GM12878 (cell line): ENCODE measurements at regions not wholly inside any gene's neighbourhood (a gene's known extent, or its start where the extent isn't known, plus 50 kb on each side); places are given as distances from the start of the nearest gene placed in this dataset.

Experiments used
- ATAC-seq: fragments of 200-7000 bp; cut with Tn5 transposase; 3 replicates; pipeline ENCODE4 v1.9.1; 2020; ENCODE audit warnings: mild to moderate bottlenecking, moderate library complexity
- BruUV-seq: library from RNA; stranded (reverse); fragments of 400-500 nt; replicated peaks from 2 replicates; lab custom pipeline; 2021; lab: Mats Ljungman, UMichigan
- CTCF ChIA-PET: fragments of 300-600 bp; sonication (Branson Sonifier 250); formaldehyde crosslinking; extraction: SDS; loops from one replicate; lab custom pipeline; 2021; ENCODE audit warnings: inconsistent platforms; lab: Yijun Ruan, JAX
- POLR2A ChIA-PET: fragments of 350-600 bp; formaldehyde crosslinking; extraction: SDS; loops from one replicate; lab custom pipeline; 2021; ENCODE audit warnings: inconsistent platforms; lab: Charles Lee
- RAD21 ChIA-PET: fragments of 300-600 bp; sonication (Branson Sonifier 250); formaldehyde crosslinking; loops from one replicate; lab custom pipeline; 2023; ENCODE audit warnings: antibody characterized with exemption; ENCODE audit not compliant: unreplicated experiment; lab: Charles Lee
- SMC1A ChIA-PET: fragments of 300-600 bp; sonication (Branson Sonifier 250); formaldehyde crosslinking; loops from one replicate; lab custom pipeline; 2023; ENCODE audit not compliant: unreplicated experiment, uncharacterized antibody; lab: Charles Lee
- DNase-seq: peaks from one replicate; pipeline ENCODE4 v3.0.0-alpha.2; 2011; ENCODE audit warnings: low read depth, low spot score
- FAIRE-seq: peaks from 3 replicates; lab custom pipeline; 2011; peaks lifted over from hg19 to GRCh38; lab: Jason Lieb, UNC
- H2AFZ ChIP-seq: 2 replicates; pipeline ENCODE4 v1.6.0; 2011; ENCODE audit warnings: low read depth, low read length, control low read depth; ENCODE audit not compliant: control insufficient read depth
- H3K27ac ChIP-seq: 2 replicates; pipeline ENCODE4 v1.5.1; 2011; ENCODE audit warnings: control low read depth; ENCODE audit not compliant: control insufficient read depth, insufficient read depth
- H3K27me3 ChIP-seq, 2 experiments: replicated peaks in 1 of 2; 2 replicates each; pipeline versions ENCODE4 v1.6.0 to v1.6.1; 2011; ENCODE audit warnings: low read length in 1 of 2; ENCODE audit not compliant: control insufficient read depth in 2 of 2, insufficient read depth in 2 of 2
- H3K36me3 ChIP-seq, 2 experiments: 2 replicates each; pipeline ENCODE4 v1.5.1; 2011; ENCODE audit warnings: low read length in 1 of 2; ENCODE audit not compliant: control insufficient read depth in 2 of 2, insufficient read depth in 2 of 2
- H3K4me1 ChIP-seq: 2 replicates; pipeline ENCODE4 v1.6.1; 2011; ENCODE audit warnings: mild to moderate bottlenecking, low read length, moderate library complexity, mixed read lengths; ENCODE audit not compliant: control insufficient read depth, insufficient read depth
- H3K4me2 ChIP-seq: 2 replicates; pipeline ENCODE4 v1.6.0; 2011; ENCODE audit warnings: control low read depth; ENCODE audit not compliant: control insufficient read depth, insufficient read depth
- H3K4me3 ChIP-seq: fragments of 200-600 bp; sonication (generic); 2 replicates; pipeline ENCODE4 v1.5.1; 2016
- H3K79me2 ChIP-seq: 2 replicates; pipeline ENCODE4 v1.6.0; 2011; ENCODE audit warnings: low read length; ENCODE audit not compliant: control insufficient read depth, insufficient read depth
- H3K9ac ChIP-seq: 2 replicates; pipeline ENCODE4 v1.8.0; 2011; ENCODE audit warnings: low read length, control low read depth, mixed read lengths; ENCODE audit not compliant: control insufficient read depth, insufficient read depth
- H3K9me3 ChIP-seq: replicated peaks from 3 replicates; pipeline ENCODE4 v1.5.1; 2011; ENCODE audit warnings: mild to moderate bottlenecking, low read length; ENCODE audit not compliant: control insufficient read depth, insufficient read depth
- H4K20me1 ChIP-seq: 2 replicates; pipeline ENCODE4 v1.6.0; 2011; ENCODE audit not compliant: control insufficient read depth, insufficient read depth
- ATF7 ChIP-seq: fragments of 450-650 bp; IDR thresholded peaks from 2 replicates; pipeline ENCODE4 v1.6.1; 2016; ENCODE audit warnings: low read depth, mild to moderate bottlenecking
- BMI1 ChIP-seq: fragments of 450-650 bp; IDR thresholded peaks from 2 replicates; pipeline ENCODE4 v1.6.1; 2016; ENCODE audit warnings: mild to moderate bottlenecking, moderate library complexity, borderline replicate concordance
- CEBPB ChIP-seq, 2 experiments: fragments of 150-350 bp in 1 of 2; IDR thresholded peaks; 2 replicates each; pipeline ENCODE4 v1.6.1; 2012 to 2014; ENCODE audit warnings: low read depth in 2 of 2, low read length in 2 of 2, borderline replicate concordance in 1 of 2, inconsistent platforms in 1 of 2
- IKZF2 ChIP-seq, 2 experiments: fragments of 450-650 bp; IDR thresholded peaks; 2 replicates each; pipeline ENCODE4 v1.6.1; 2017; ENCODE audit warnings: mild to moderate bottlenecking in 2 of 2, moderate library complexity in 2 of 2
- KLF5 ChIP-seq: fragments of 450-650 bp; IDR thresholded peaks from 2 replicates; pipeline ENCODE4 v1.6.1; 2014; ENCODE audit warnings: mild to moderate bottlenecking; ENCODE audit not compliant: partially characterized antibody
- NFIC ChIP-seq: IDR thresholded peaks from 2 replicates; pipeline ENCODE4 v1.6.1; 2012; ENCODE audit warnings: low read depth, mild to moderate bottlenecking, inconsistent platforms, low read length, moderate library complexity
- POLR2A ChIP-seq: IDR thresholded peaks from 2 replicates; pipeline ENCODE4 v1.6.1; 2011; ENCODE audit warnings: low read depth, mild to moderate bottlenecking, low read length
- RAD21 ChIP-seq: IDR thresholded peaks from 2 replicates; pipeline ENCODE4 v1.6.1; 2011; ENCODE audit warnings: mild to moderate bottlenecking, low read depth, low read length, moderate library complexity; ENCODE audit not compliant: insufficient read depth
- RELA ChIP-seq: fragments of 450-650 bp; IDR thresholded peaks from 2 replicates; pipeline ENCODE4 v1.8.0; 2014; ENCODE audit warnings: borderline replicate concordance; ENCODE audit not compliant: partially characterized antibody
- WGBS: methylation state at CpG from one replicate; pipeline ENCODE4 v1.1.6; 2016; ENCODE audit warnings: low lambda C conversion rate; ENCODE audit not compliant: insufficient replicate concordance, insufficient coverage; ENCODE audit errors: missing lambda C conversion rate; 5-methylcytosine and 5-hydroxymethylcytosine counted together
- in situ Hi-C: fragments of 300-500 bp; cut with MboI; formaldehyde crosslinking; loops from 9 replicates; pipeline ENCODE4 v1.14.3; 2018; ENCODE audit warnings: mixed read lengths
- intact Hi-C: fragments of 100-400 bp; cut with micrococcal nuclease; formaldehyde crosslinking; loops from one replicate; pipeline ENCODE4 v1.14.2; 2022; ENCODE audit not compliant: unreplicated experiment
- TF ChIP-seq, protein P1 (sequence below): fragments of 450-650 bp; IDR thresholded peaks from 2 replicates; pipeline ENCODE4 v1.6.1; 2017; ENCODE audit warnings: mild to moderate bottlenecking
- TF ChIP-seq, protein P2 (sequence below): fragments of 450-650 bp; IDR thresholded peaks from 2 replicates; pipeline ENCODE4 v1.6.1; 2017; ENCODE audit warnings: mild to moderate bottlenecking, moderate library complexity
- TF ChIP-seq, protein P3 (sequence below): IDR thresholded peaks from 2 replicates; pipeline ENCODE4 v1.6.1; 2012; ENCODE audit warnings: mild to moderate bottlenecking, low read depth, low read length
- TF ChIP-seq, protein P4 (sequence below): fragments of 450-650 bp; IDR thresholded peaks from 2 replicates; pipeline ENCODE4 v1.6.1; 2016; ENCODE audit warnings: mild to moderate bottlenecking

DNA sequence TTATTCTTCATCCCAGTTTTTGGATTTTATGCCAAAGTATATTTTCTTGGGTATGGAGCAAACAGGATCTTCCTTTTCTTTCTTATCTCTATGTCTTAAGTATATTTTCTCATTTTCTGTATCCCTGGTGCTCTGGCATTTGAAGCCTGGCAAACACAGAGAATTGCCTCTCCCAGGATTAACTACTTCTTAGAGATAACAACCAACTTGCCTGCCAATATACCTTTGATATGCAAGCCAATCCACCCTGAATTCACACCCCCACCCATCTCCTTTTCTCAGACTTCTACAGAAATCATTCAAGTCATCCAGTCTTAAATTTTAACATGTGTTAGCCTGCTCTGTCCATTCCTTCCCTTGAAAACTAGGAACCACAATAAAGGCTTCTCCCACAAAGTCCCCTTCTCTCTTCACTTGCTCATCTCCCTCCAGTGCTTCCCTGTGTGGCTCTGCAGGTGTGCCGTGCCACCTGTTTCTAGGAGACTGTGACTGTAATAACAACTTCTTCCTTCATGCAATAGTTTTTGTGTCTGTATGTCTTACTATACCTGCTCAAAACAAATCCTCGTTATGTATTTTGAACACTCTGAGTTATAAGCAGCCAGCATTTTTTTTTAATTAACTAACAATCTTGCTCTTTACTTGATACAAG lies 649.7 kb upstream of the RIOK2 start (continued):
- TF ChIP-seq, protein P1, sequence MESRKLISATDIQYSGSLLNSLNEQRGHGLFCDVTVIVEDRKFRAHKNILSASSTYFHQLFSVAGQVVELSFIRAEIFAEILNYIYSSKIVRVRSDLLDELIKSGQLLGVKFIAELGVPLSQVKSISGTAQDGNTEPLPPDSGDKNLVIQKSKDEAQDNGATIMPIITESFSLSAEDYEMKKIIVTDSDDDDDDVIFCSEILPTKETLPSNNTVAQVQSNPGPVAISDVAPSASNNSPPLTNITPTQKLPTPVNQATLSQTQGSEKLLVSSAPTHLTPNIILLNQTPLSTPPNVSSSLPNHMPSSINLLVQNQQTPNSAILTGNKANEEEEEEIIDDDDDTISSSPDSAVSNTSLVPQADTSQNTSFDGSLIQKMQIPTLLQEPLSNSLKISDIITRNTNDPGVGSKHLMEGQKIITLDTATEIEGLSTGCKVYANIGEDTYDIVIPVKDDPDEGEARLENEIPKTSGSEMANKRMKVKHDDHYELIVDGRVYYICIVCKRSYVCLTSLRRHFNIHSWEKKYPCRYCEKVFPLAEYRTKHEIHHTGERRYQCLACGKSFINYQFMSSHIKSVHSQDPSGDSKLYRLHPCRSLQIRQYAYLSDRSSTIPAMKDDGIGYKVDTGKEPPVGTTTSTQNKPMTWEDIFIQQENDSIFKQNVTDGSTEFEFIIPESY = no peak
- TF ChIP-seq CEBPB (IDR thresholded peaks at IDR 0.05; ENCODE audit: borderline replicate concordance in 1 of 2, low read depth in 2 of 2, low read length in 2 of 2) (no peak), BMI1 (no peak)

DNA sequence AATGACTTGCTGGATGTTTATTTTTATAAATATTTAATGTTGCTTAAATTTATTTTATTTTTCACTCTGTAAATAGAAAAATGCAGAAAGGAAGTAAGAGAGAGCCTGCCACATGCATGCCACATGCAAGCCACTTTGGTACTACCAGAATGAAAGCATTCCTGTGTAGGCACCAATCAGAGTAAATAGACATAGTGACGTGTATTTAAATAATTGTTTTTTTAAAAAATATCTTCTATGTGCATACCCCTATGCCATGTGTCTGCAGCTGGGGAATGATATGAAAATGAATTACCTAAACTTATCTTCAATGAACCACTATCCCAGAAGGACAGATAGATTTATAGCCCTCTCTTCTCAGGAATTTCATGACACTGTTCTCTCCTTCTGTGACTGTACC lies 651.5 kb upstream of the RIOK2 start:
- no peak for ATAC-seq
- FAIRE-seq = no peak
- in situ Hi-C loops (no loop called here), intact Hi-C loops (no loop called here)
- DNase-seq = no peak
- Histone ChIP-seq H3K9ac (no peak overlapping the region), H3K27me3 (no peaks in the 10 kb centered on the region), H3K79me2 (no peaks in the 10 kb centered on the region), H3K36me3 (no peaks in the 10 kb centered on the region), H3K4me2 (no peak overlapping the region), H4K20me1 (no peaks in the 10 kb centered on the region), H3K4me1 (no peaks in the 10 kb centered on the region), H3K4me3 (no peak overlapping the region), H2AFZ (no peak overlapping the region), H3K9me3 (no peaks in the 10 kb centered on the region), H3K27ac (no peak overlapping the region)
- ChIA-PET SMC1A (no interaction called here), POLR2A (no interaction called here), CTCF (no interaction called here), RAD21 (no interaction called here)
- 43% methylated on average over 1 of the region's 1 CpG for WGBS
- BruUV-seq = no TSS peak
- TF ChIP-seq ATF7 (no peak), RELA (no peak), KLF5 (no peak), RAD21 (no peak), IKZF2 (IDR thresholded peaks at IDR 0.05) (no peak), POLR2A (no peak), NFIC (no peak)
- TF ChIP-seq, protein P2, sequence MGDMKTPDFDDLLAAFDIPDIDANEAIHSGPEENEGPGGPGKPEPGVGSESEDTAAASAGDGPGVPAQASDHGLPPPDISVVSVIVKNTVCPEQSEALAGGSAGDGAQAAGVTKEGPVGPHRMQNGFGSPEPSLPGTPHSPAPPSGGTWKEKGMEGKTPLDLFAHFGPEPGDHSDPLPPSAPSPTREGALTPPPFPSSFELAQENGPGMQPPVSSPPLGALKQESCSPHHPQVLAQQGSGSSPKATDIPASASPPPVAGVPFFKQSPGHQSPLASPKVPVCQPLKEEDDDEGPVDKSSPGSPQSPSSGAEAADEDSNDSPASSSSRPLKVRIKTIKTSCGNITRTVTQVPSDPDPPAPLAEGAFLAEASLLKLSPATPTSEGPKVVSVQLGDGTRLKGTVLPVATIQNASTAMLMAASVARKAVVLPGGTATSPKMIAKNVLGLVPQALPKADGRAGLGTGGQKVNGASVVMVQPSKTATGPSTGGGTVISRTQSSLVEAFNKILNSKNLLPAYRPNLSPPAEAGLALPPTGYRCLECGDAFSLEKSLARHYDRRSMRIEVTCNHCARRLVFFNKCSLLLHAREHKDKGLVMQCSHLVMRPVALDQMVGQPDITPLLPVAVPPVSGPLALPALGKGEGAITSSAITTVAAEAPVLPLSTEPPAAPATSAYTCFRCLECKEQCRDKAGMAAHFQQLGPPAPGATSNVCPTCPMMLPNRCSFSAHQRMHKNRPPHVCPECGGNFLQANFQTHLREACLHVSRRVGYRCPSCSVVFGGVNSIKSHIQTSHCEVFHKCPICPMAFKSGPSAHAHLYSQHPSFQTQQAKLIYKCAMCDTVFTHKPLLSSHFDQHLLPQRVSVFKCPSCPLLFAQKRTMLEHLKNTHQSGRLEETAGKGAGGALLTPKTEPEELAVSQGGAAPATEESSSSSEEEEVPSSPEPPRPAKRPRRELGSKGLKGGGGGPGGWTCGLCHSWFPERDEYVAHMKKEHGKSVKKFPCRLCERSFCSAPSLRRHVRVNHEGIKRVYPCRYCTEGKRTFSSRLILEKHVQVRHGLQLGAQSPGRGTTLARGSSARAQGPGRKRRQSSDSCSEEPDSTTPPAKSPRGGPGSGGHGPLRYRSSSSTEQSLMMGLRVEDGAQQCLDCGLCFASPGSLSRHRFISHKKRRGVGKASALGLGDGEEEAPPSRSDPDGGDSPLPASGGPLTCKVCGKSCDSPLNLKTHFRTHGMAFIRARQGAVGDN = no peak
- TF ChIP-seq, protein P3, sequence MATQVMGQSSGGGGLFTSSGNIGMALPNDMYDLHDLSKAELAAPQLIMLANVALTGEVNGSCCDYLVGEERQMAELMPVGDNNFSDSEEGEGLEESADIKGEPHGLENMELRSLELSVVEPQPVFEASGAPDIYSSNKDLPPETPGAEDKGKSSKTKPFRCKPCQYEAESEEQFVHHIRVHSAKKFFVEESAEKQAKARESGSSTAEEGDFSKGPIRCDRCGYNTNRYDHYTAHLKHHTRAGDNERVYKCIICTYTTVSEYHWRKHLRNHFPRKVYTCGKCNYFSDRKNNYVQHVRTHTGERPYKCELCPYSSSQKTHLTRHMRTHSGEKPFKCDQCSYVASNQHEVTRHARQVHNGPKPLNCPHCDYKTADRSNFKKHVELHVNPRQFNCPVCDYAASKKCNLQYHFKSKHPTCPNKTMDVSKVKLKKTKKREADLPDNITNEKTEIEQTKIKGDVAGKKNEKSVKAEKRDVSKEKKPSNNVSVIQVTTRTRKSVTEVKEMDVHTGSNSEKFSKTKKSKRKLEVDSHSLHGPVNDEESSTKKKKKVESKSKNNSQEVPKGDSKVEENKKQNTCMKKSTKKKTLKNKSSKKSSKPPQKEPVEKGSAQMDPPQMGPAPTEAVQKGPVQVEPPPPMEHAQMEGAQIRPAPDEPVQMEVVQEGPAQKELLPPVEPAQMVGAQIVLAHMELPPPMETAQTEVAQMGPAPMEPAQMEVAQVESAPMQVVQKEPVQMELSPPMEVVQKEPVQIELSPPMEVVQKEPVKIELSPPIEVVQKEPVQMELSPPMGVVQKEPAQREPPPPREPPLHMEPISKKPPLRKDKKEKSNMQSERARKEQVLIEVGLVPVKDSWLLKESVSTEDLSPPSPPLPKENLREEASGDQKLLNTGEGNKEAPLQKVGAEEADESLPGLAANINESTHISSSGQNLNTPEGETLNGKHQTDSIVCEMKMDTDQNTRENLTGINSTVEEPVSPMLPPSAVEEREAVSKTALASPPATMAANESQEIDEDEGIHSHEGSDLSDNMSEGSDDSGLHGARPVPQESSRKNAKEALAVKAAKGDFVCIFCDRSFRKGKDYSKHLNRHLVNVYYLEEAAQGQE = no peak
- TF ChIP-seq, protein P4, sequence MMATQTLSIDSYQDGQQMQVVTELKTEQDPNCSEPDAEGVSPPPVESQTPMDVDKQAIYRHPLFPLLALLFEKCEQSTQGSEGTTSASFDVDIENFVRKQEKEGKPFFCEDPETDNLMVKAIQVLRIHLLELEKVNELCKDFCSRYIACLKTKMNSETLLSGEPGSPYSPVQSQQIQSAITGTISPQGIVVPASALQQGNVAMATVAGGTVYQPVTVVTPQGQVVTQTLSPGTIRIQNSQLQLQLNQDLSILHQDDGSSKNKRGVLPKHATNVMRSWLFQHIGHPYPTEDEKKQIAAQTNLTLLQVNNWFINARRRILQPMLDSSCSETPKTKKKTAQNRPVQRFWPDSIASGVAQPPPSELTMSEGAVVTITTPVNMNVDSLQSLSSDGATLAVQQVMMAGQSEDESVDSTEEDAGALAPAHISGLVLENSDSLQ = no peak
